KMS-11 (cell line): ENCODE measurements at regions not wholly inside any gene's neighbourhood (a gene's known extent, or its start where the extent isn't known, plus 50 kb on each side); places are given as distances from the start of the nearest gene placed in this dataset.

ENCODE experiments used
- H2AFZ ChIP-seq: fragments of 200-600 bp; sonication (generic); 2 replicates; pipeline ENCODE4 v1.6.1; 2016; ENCODE audit warnings: antibody characterized with exemption, mixed run types, low read depth
- H3K27ac ChIP-seq: fragments of 200-600 bp; sonication (generic); 2 replicates; pipeline ENCODE4 v1.6.1; 2016; ENCODE audit warnings: mild to moderate bottlenecking, mixed run types
- H3K27me3 ChIP-seq: fragments of 200-600 bp; sonication (generic); 2 replicates; pipeline ENCODE4 v1.6.1; 2017; ENCODE audit warnings: mild to moderate bottlenecking, low read depth, mixed run types, moderate library complexity; ENCODE audit not compliant: insufficient read depth
- H3K36me3 ChIP-seq: fragments of 200-600 bp; sonication (generic); 2 replicates; pipeline ENCODE4 v1.6.1; 2017; ENCODE audit warnings: mild to moderate bottlenecking, mixed run types; ENCODE audit not compliant: insufficient read depth
- H3K4me1 ChIP-seq: fragments of 200-600 bp; sonication (generic); 2 replicates; pipeline ENCODE4 v1.6.1; 2016; ENCODE audit warnings: mild to moderate bottlenecking, low read depth, mixed run types; ENCODE audit not compliant: poor library complexity, severe bottlenecking
- H3K4me2 ChIP-seq: fragments of 200-600 bp; sonication (generic); 2 replicates; pipeline ENCODE4 v1.7.0; 2016; ENCODE audit warnings: mild to moderate bottlenecking, mixed run types
- H3K4me3 ChIP-seq: fragments of 200-600 bp; sonication (generic); IDR thresholded peaks from 2 replicates; pipeline ENCODE4 v1.6.1; 2017; ENCODE audit warnings: low read depth, low read length, mixed read lengths; ENCODE audit not compliant: insufficient read depth
- H3K79me2 ChIP-seq: fragments of 200-600 bp; sonication (generic); 2 replicates; pipeline ENCODE4 v1.6.1; 2016; ENCODE audit warnings: low read depth, mixed run types; ENCODE audit not compliant: insufficient read depth
- H3K9ac ChIP-seq: fragments of 200-600 bp; sonication (generic); 2 replicates; pipeline ENCODE4 v1.6.1; 2016; ENCODE audit warnings: mild to moderate bottlenecking, mixed run types
- H4K20me1 ChIP-seq: fragments of 200-600 bp; sonication (generic); 2 replicates; pipeline ENCODE4 v1.6.1; 2016; ENCODE audit warnings: mild to moderate bottlenecking, mixed run types; ENCODE audit not compliant: insufficient read depth
- TF ChIP-seq, protein P1 (sequence below): fragments of 200-600 bp; sonication (generic); conservative IDR thresholded peaks from 2 replicates; pipeline ENCODE4 v1.6.1; 2017; ENCODE audit warnings: low read depth, mild to moderate bottlenecking, antibody characterized with exemption, low read length, moderate library complexity, mixed read lengths

DNA sequence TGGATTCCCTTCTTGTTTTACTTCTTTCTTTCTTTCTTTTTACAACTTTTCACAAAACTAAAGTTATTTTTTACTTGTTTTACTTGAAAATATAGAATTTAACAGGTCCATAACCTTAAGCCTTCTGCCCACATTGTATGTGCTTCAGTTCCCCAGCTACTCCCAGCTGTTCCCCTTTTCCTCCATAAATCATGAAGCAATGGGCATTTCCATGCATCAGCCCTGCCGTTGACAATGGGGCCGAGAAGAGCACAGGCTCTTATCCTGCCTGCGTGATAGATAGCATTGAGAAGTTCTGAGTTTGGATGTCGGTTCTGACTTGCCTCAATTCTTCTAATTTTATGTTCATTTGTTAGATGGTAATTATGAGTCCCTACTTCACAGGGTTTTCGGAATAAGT, 583.8 kb downstream of the CDH26 start:
- H3K4me1 ChIP-seq, result no peaks in the 10 kb centered on the region
- no peak overlapping the region for H3K4me2 ChIP-seq
- H3K36me3 ChIP-seq, result no peaks in the 10 kb centered on the region
- H3K27me3 ChIP-seq, result no peaks in the 10 kb centered on the region
- no peak overlapping the region for H3K27ac ChIP-seq
- no peaks in the 10 kb centered on the region for H4K20me1 ChIP-seq
- TF ChIP-seq, protein P1, sequence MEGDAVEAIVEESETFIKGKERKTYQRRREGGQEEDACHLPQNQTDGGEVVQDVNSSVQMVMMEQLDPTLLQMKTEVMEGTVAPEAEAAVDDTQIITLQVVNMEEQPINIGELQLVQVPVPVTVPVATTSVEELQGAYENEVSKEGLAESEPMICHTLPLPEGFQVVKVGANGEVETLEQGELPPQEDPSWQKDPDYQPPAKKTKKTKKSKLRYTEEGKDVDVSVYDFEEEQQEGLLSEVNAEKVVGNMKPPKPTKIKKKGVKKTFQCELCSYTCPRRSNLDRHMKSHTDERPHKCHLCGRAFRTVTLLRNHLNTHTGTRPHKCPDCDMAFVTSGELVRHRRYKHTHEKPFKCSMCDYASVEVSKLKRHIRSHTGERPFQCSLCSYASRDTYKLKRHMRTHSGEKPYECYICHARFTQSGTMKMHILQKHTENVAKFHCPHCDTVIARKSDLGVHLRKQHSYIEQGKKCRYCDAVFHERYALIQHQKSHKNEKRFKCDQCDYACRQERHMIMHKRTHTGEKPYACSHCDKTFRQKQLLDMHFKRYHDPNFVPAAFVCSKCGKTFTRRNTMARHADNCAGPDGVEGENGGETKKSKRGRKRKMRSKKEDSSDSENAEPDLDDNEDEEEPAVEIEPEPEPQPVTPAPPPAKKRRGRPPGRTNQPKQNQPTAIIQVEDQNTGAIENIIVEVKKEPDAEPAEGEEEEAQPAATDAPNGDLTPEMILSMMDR, result no peak
- H3K9ac ChIP-seq, result no peak overlapping the region
- H3K79me2 ChIP-seq, result no peaks in the 10 kb centered on the region
- no peak overlapping the region for H2AFZ ChIP-seq
- H3K4me3 ChIP-seq, result no peak overlapping the region

DNA sequence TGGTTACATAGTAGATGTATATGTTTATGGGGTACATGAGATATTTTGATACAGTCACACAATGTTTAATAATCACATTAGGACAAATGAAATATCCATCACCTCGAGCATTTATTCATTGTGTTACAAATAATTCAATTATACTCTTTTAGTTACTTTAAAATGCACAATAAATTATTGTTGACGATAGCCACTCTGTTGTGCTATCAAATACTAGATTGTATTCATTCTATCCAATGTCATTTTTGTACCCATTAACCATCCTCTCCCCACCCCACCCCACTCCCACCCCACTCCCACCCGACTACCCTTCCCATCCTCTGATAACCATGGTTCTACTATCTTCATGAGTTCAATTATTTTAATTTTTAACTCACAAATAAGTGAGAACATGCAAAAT, 585.4 kb downstream of the CDH26 start:
- no peak overlapping the region for H3K4me3 ChIP-seq
- no peak overlapping the region for H2AFZ ChIP-seq
- no peaks in the 10 kb centered on the region for H3K36me3 ChIP-seq
- H3K27ac ChIP-seq, result no peak overlapping the region
- no peaks in the 10 kb centered on the region for H4K20me1 ChIP-seq
- TF ChIP-seq, protein P1, result no peak
- H3K4me1 ChIP-seq, result no peaks in the 10 kb centered on the region
- no peaks in the 10 kb centered on the region for H3K27me3 ChIP-seq
- H3K4me2 ChIP-seq, result no peak overlapping the region
- H3K9ac ChIP-seq, result no peak overlapping the region
- H3K79me2 ChIP-seq, result no peaks in the 10 kb centered on the region

DNA sequence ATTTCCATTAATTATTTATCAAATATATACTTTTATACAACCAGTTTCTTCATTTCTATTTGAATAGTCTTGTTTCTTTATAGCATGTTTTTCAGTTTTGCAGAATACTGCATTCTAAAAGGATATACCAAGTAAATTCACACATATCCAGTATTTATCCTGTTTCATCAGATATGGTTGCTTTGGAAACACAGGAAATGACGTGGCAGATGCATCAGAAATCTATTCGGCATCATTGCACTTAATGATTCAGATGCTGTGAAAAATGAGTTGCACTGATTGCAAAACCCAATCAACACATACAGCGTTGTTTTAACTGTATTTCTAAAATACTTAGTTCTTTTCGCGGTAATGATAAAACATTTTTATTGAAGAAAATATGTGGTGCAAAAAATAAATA, 594.9 kb downstream of the CDH26 start:
- Histone ChIP-seq H3K27me3 (no peaks in the 10 kb centered on the region), H3K4me2 (no peak overlapping the region), H3K27ac (no peak overlapping the region), H2AFZ (no peak overlapping the region), H3K9ac (no peak overlapping the region), H3K79me2 (no peaks in the 10 kb centered on the region), H3K36me3 (no peaks in the 10 kb centered on the region), H3K4me3 (no peak overlapping the region), H3K4me1 (no peaks in the 10 kb centered on the region), H4K20me1 (no peaks in the 10 kb centered on the region)
- TF ChIP-seq, protein P1, result no peak

DNA sequence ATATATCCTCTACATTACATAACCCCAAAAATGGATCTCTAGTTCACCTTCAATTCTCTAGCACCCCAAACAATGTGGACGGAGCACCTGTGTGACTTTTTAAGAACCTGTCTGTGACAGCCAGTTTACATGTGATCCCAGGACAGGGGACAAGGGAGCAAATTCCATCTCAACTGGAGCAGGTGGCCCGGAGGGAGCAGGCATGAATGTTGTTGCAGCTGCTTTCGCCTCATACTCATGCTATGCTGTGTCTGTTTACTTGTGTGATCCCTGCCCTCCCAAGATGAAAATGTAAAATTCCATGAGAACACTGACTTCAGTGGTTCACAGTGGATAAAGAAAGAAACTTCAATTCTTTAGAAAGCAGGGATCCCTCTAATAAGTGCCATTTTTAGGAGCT, 600.3 kb downstream of the CDH26 start:
- H4K20me1 ChIP-seq, result no peaks in the 10 kb centered on the region
- no peak overlapping the region for H3K9ac ChIP-seq
- no peak overlapping the region for H3K4me2 ChIP-seq
- no peaks in the 10 kb centered on the region for H3K4me1 ChIP-seq
- TF ChIP-seq, protein P1, result no peak
- H2AFZ ChIP-seq, result no peak overlapping the region
- no peaks in the 10 kb centered on the region for H3K36me3 ChIP-seq
- H3K79me2 ChIP-seq, result no peaks in the 10 kb centered on the region
- no peak overlapping the region for H3K4me3 ChIP-seq
- no peak overlapping the region for H3K27ac ChIP-seq
- no peaks in the 10 kb centered on the region for H3K27me3 ChIP-seq

DNA sequence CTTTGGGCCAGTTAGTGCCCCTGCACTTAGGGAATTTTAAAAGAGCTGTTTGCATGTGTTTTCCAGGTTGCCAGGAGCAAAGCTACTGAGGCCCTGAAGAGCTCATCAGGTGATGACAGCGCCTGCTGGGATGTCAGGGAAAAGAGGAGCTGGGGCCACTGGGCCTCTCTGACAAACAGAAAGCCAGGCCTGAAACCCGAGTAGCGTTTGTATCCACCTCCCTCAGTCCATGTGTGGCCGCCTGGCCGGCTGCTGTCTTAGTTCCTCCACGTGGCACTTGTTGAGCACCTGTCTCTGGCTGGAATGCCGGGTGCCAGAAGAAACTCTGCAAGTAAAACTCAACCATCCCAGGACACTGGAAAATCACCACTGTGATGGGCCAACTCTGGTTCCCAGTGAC, 601.2 kb downstream of the CDH26 start:
- Histone ChIP-seq H3K9ac (no peak overlapping the region), H3K4me2 (no peak overlapping the region), H4K20me1 (no peaks in the 10 kb centered on the region), H3K79me2 (no peaks in the 10 kb centered on the region), H3K36me3 (no peaks in the 10 kb centered on the region), H3K4me3 (no peak overlapping the region), H3K27ac (no peak overlapping the region), H3K27me3 (no peaks in the 10 kb centered on the region), H2AFZ (no peak overlapping the region), H3K4me1 (no peaks in the 10 kb centered on the region)
- TF ChIP-seq, protein P1, result no peak
